OCI-LY7 (cell line): ENCODE measurements at regions not wholly inside any gene's neighbourhood (a gene's known extent, or its start where the extent isn't known, plus 50 kb on each side); places are given as distances from the start of the nearest gene placed in this dataset.

Source experiments
- BruUV-seq: library from RNA; stranded (reverse); fragments of 400-500 nt; replicated peaks from 2 replicates; lab custom pipeline; 2021; lab: Mats Ljungman, UMichigan
- CTCF ChIA-PET: fragments of 300-600 bp; sonication (Branson Sonifier 250); formaldehyde crosslinking; loops from one replicate; lab custom pipeline; 2022; ENCODE audit warnings: antibody characterized with exemption; ENCODE audit not compliant: unreplicated experiment; lab: Charles Lee
- POLR2A ChIA-PET: fragments of 300-600 bp; sonication (Branson Sonifier 250); formaldehyde crosslinking; loops from one replicate; lab custom pipeline; 2022; ENCODE audit warnings: antibody characterized with exemption; lab: Charles Lee
- DNase-seq: peaks from one replicate; pipeline ENCODE4 v3.0.0-alpha.2; 2015; ENCODE audit warnings: low spot score
- H2AFZ ChIP-seq: fragments of 200-600 bp; sonication (generic), shearing (Covaris generic); 2 replicates; pipeline ENCODE4 v1.6.1; 2014; ENCODE audit warnings: mild to moderate bottlenecking, antibody characterized with exemption, low read length, moderate library complexity
- H3K27ac ChIP-seq: fragments of 200-600 bp; sonication (generic); 2 replicates; pipeline ENCODE4 v1.5.1; 2014; ENCODE audit warnings: mixed run types, low read depth, mild to moderate bottlenecking, moderate library complexity, low read length, inconsistent platforms; ENCODE audit not compliant: poor library complexity, severe bottlenecking
- H3K36me3 ChIP-seq: fragments of 200-600 bp; sonication (generic); 2 replicates; pipeline ENCODE4 v1.6.1; 2014; ENCODE audit warnings: mild to moderate bottlenecking, antibody characterized with exemption, low read length, moderate library complexity, mixed read lengths; ENCODE audit not compliant: insufficient read depth
- H3K4me1 ChIP-seq: fragments of 200-600 bp; sonication (generic); 2 replicates; pipeline ENCODE4 v1.5.1; 2014; ENCODE audit warnings: mild to moderate bottlenecking, low read length; ENCODE audit not compliant: insufficient read depth, poor library complexity, severe bottlenecking
- H3K4me2 ChIP-seq: fragments of 200-600 bp; sonication (generic); 2 replicates; pipeline ENCODE4 v1.6.1; 2014; ENCODE audit warnings: mild to moderate bottlenecking, low read length
- H3K4me3 ChIP-seq: fragments of 200-600 bp; sonication (generic); 2 replicates; pipeline ENCODE4 v1.5.1; 2014; ENCODE audit warnings: mild to moderate bottlenecking, low read depth, low read length; ENCODE audit not compliant: poor library complexity, severe bottlenecking
- H3K79me2 ChIP-seq: fragments of 200-600 bp; sonication (generic); 2 replicates; pipeline ENCODE4 v1.6.1; 2016; ENCODE audit warnings: low read depth, mild to moderate bottlenecking, low read length, moderate library complexity, mixed read lengths; ENCODE audit not compliant: insufficient read depth
- H3K9me2 ChIP-seq: fragments of 200-600 bp; sonication (generic); 2 replicates; pipeline ENCODE4 v1.6.1; 2016; ENCODE audit warnings: mild to moderate bottlenecking, low read length, mixed read lengths; ENCODE audit not compliant: insufficient read depth
- H3K9me3 ChIP-seq: fragments of 200-600 bp; sonication (generic); 2 replicates; pipeline ENCODE4 v1.6.1; 2014; ENCODE audit warnings: mild to moderate bottlenecking, mixed run types, low read length, mixed read lengths
- H4K20me1 ChIP-seq: fragments of 200-600 bp; sonication (generic); 2 replicates; pipeline ENCODE4 v1.6.1; 2014; ENCODE audit warnings: mild to moderate bottlenecking, antibody characterized with exemption, low read length, moderate library complexity, mixed read lengths; ENCODE audit not compliant: insufficient read depth
- EZH2phosphoT487 ChIP-seq: fragments of 200-600 bp; sonication (generic); IDR thresholded peaks from 2 replicates; pipeline ENCODE4 v1.6.1; 2018; ENCODE audit warnings: low read depth, borderline replicate concordance, mild to moderate bottlenecking, mixed run types, antibody characterized with exemption, low read length, moderate library complexity, mixed read lengths
- intact Hi-C: fragments of 100-400 bp; cut with micrococcal nuclease; formaldehyde crosslinking; loops from one replicate; pipeline ENCODE4 v1.10.0; 2022; ENCODE audit not compliant: unreplicated experiment
- TF ChIP-seq, protein P1 (sequence below): fragments of 200-600 bp; sonication (generic); conservative IDR thresholded peaks from 2 replicates; pipeline ENCODE4 v1.5.1; 2014; ENCODE audit warnings: mild to moderate bottlenecking, antibody characterized with exemption, low read length, moderate library complexity, mixed read lengths

DNA sequence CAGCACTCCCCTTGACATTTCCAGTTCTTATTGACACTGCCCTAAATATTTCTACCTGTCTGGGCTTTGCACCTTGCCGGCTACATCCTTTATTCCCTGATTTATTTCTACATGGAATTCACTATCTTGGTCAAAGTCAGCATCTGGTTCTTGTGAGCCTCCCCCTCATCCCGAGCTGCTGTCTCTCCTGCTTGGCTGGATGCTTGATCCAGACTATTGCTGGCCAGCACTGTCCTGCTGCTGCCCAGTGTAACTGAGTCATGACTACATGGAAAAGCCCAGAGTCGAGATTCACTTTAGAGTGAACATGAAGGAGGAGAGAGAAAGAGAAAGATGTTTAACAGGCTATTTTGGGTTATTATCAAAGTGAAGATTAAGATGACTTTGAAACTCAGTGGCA is 142.2 kb downstream of the OPN5 start:
- no peaks in the 10 kb centered on the region for H3K9me2 ChIP-seq
- H3K4me2 ChIP-seq: no peak overlapping the region
- no peak for TF ChIP-seq EZH2phosphoT487
- TF ChIP-seq, protein P1, sequence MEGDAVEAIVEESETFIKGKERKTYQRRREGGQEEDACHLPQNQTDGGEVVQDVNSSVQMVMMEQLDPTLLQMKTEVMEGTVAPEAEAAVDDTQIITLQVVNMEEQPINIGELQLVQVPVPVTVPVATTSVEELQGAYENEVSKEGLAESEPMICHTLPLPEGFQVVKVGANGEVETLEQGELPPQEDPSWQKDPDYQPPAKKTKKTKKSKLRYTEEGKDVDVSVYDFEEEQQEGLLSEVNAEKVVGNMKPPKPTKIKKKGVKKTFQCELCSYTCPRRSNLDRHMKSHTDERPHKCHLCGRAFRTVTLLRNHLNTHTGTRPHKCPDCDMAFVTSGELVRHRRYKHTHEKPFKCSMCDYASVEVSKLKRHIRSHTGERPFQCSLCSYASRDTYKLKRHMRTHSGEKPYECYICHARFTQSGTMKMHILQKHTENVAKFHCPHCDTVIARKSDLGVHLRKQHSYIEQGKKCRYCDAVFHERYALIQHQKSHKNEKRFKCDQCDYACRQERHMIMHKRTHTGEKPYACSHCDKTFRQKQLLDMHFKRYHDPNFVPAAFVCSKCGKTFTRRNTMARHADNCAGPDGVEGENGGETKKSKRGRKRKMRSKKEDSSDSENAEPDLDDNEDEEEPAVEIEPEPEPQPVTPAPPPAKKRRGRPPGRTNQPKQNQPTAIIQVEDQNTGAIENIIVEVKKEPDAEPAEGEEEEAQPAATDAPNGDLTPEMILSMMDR: no peak
- ChIA-PET POLR2A (no interaction called here), CTCF (no interaction called here)
- no TSS peak for BruUV-seq
- DNase-seq: no peak
- H3K79me2 ChIP-seq: no peaks in the 10 kb centered on the region
- H3K9me3 ChIP-seq: no peaks in the 10 kb centered on the region
- H3K36me3 ChIP-seq: no peaks in the 10 kb centered on the region
- no peak overlapping the region for H2AFZ ChIP-seq
- H3K4me1 ChIP-seq: no peaks in the 10 kb centered on the region
- intact Hi-C loops: no loop called here
- no peak overlapping the region for H3K27ac ChIP-seq
- no peaks in the 10 kb centered on the region for H4K20me1 ChIP-seq
- H3K4me3 ChIP-seq: no peak overlapping the region

- CTCF ChIA-PET: no interaction called here
- intact Hi-C loops: no loop called here
- no peak for DNase-seq
- Histone ChIP-seq H3K79me2 (no peaks in the 10 kb centered on the region), H2AFZ (no peak overlapping the region), H3K4me2 (no peak overlapping the region), H4K20me1 (no peaks in the 10 kb centered on the region), H3K9me3 (no peaks in the 10 kb centered on the region), H3K36me3 (no peaks in the 10 kb centered on the region), H3K9me2 (no peaks in the 10 kb centered on the region), H3K4me3 (no peak overlapping the region), H3K4me1 (no peaks in the 10 kb centered on the region), H3K27ac (no peak overlapping the region)
- BruUV-seq: no TSS peak
- POLR2A ChIA-PET: no interaction called here
- TF ChIP-seq, protein P1: no peak
- no peak for TF ChIP-seq EZH2phosphoT487
Measured at GRCh38 chr6:47922391-47922790, 140.6 kb downstream of the OPN5 start.

- no peaks in the 10 kb centered on the region for H3K9me3 ChIP-seq
- no peak for DNase-seq
- H4K20me1 ChIP-seq: no peaks in the 10 kb centered on the region
- BruUV-seq: no TSS peak
- intact Hi-C loops: no loop called here
- H3K4me1 ChIP-seq: no peaks in the 10 kb centered on the region
- CTCF ChIA-PET: no interaction called here
- H3K79me2 ChIP-seq: no peaks in the 10 kb centered on the region
- H3K36me3 ChIP-seq: no peaks in the 10 kb centered on the region
- no peaks in the 10 kb centered on the region for H3K9me2 ChIP-seq
- no peak overlapping the region for H3K4me3 ChIP-seq
- POLR2A ChIA-PET: no interaction called here
- TF ChIP-seq, protein P1: no peak
- no peak for TF ChIP-seq EZH2phosphoT487
- H2AFZ ChIP-seq: no peak overlapping the region
- no peak overlapping the region for H3K27ac ChIP-seq
- no peak overlapping the region for H3K4me2 ChIP-seq
Measured at GRCh38 chr6:47919875-47920274, 138.0 kb downstream of the OPN5 start.
